Mesendoderm (in vitro differentiated cells): ENCODE measurements at regions not wholly inside any gene's neighbourhood (a gene's known extent, or its start where the extent isn't known, plus 50 kb on each side); places are given as distances from the start of the nearest gene placed in this dataset.
A peak's percentile ranks its signal among the peaks of the same experiment; 100 is the strongest.
"Not testable (repeated sequence)": the region's sequence is repeated elsewhere in the genome, so short reads cannot be mapped to it uniquely, and the experiment has no call there.

Source experiments
- DNase-seq: peaks from one replicate; pipeline ENCODE4 v3.0.0; 2013
- H2AK5ac ChIP-seq: 2 replicates; pipeline ENCODE4 v1.6.1; 2013; ENCODE audit warnings: low read length, inconsistent platforms
- H2BK120ac ChIP-seq: 2 replicates; pipeline ENCODE4 v1.6.1; 2013; ENCODE audit warnings: low read depth, mild to moderate bottlenecking, low read length, moderate library complexity, mixed read lengths
- H2BK15ac ChIP-seq: replicated peaks from 2 replicates; pipeline ENCODE4 v1.6.1; 2013; ENCODE audit warnings: low read depth, mild to moderate bottlenecking, moderate library complexity
- H2BK5ac ChIP-seq: 2 replicates; pipeline ENCODE4 v1.6.1; 2013; ENCODE audit warnings: low read length, inconsistent platforms
- H3K18ac ChIP-seq: 2 replicates; pipeline ENCODE4 v1.6.1; 2013; ENCODE audit warnings: mild to moderate bottlenecking, low read length, mixed read lengths
- H3K23ac ChIP-seq: one replicate; pipeline ENCODE4 v1.6.1; 2013; ENCODE audit warnings: low read length
- H3K27ac ChIP-seq: 2 replicates; pipeline ENCODE4 v1.5.1; 2013; ENCODE audit warnings: low read depth, mild to moderate bottlenecking, inconsistent platforms, low read length, moderate library complexity
- H3K27me3 ChIP-seq: 2 replicates; pipeline ENCODE4 v1.6.1; 2013; ENCODE audit warnings: low read length, control low read depth, mild to moderate bottlenecking, inconsistent platforms; ENCODE audit not compliant: insufficient read depth, poor library complexity
- H3K36me3 ChIP-seq: 2 replicates; pipeline ENCODE4 v1.6.1; 2013; ENCODE audit warnings: low read length, inconsistent platforms; ENCODE audit not compliant: control insufficient read depth, insufficient read depth
- H3K4ac ChIP-seq: one replicate; pipeline ENCODE4 v1.6.1; 2013; ENCODE audit warnings: low read depth, mild to moderate bottlenecking, low read length, moderate library complexity
- H3K4me1 ChIP-seq: 2 replicates; pipeline ENCODE4 v1.6.1; 2013; ENCODE audit warnings: low read depth, low read length, inconsistent platforms; ENCODE audit not compliant: control insufficient read depth
- H3K4me2 ChIP-seq: 2 replicates; pipeline ENCODE4 v1.6.1; 2013; ENCODE audit warnings: low read length
- H3K4me3 ChIP-seq: 2 replicates; pipeline ENCODE4 v1.5.1; 2013; ENCODE audit warnings: mild to moderate bottlenecking, low read length
- H3K56ac ChIP-seq: one replicate; pipeline ENCODE4 v1.6.1; 2013; ENCODE audit warnings: low read length
- H3K79me1 ChIP-seq: 2 replicates; pipeline ENCODE4 v1.6.1; 2013; ENCODE audit warnings: low read length, inconsistent platforms
- H3K79me2 ChIP-seq: 2 replicates; pipeline ENCODE4 v1.6.1; 2013; ENCODE audit warnings: mild to moderate bottlenecking, low read length; ENCODE audit not compliant: control insufficient read depth, insufficient read depth
- H3K9ac ChIP-seq: 2 replicates; pipeline ENCODE4 v1.6.1; 2013; ENCODE audit warnings: low read length, inconsistent platforms
- H4K5ac ChIP-seq: one replicate; pipeline ENCODE4 v1.6.1; 2013; ENCODE audit warnings: low read length
- H4K8ac ChIP-seq: one replicate; pipeline ENCODE4 v1.6.1; 2013; ENCODE audit warnings: low read depth, mild to moderate bottlenecking, control low read depth, low read length, moderate library complexity
- WGBS: extraction: QIAGEN DNeasy Blood & Tissue Kit; methylation state at CpG from one replicate; pipeline ENCODE4 v1.1.7; 2013; ENCODE audit warnings: low lambda C conversion rate, missing lambda C conversion rate; ENCODE audit not compliant: insufficient coverage; ENCODE audit errors: extremely low coverage; 5-methylcytosine and 5-hydroxymethylcytosine counted together

DNA sequence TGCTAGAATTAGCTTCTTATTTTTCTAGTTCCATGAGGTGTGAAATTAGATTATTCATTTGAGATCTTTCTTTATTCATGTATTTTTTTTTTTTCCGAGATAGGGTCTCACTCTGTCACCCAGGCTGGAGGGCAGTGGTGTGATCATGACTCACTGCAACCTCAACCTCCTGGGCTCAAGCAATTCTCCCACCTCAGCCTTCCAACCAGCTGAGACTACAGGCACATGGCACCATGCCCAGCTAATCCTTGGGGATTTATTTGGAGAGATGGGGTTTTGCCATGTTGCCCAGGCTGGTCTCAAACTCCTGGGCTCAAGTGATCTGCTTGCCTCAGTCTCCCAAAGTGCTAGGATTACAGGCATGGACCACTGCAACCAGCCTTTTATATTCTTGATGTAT, 653.0 kb downstream of the ADCYAP1 start:
- H2BK15ac ChIP-seq, H3K18ac ChIP-seq, H3K23ac ChIP-seq, H3K27ac ChIP-seq, H2BK5ac ChIP-seq, H2BK120ac ChIP-seq, H3K4me3 ChIP-seq, H3K9ac ChIP-seq, H4K5ac ChIP-seq, H3K4me1 ChIP-seq, H3K4ac ChIP-seq, DNase-seq, H3K36me3 ChIP-seq, H3K56ac ChIP-seq, H3K79me2 ChIP-seq, H3K79me1 ChIP-seq, H2AK5ac ChIP-seq, H3K27me3 ChIP-seq, H3K4me2 ChIP-seq, H4K8ac ChIP-seq: not testable (repeated sequence)
- no CpG with 5 or more reads among the region's 1 CpG for WGBS

- no peaks in the 10 kb centered on the region for H3K36me3 ChIP-seq
- no peak overlapping the region for H3K4me3 ChIP-seq
- no peak overlapping the region for H3K4me2 ChIP-seq
- H3K9ac ChIP-seq, result no peak overlapping the region
- H3K79me1 ChIP-seq, result no peaks in the 10 kb centered on the region
- H3K27me3 ChIP-seq, result no peaks in the 10 kb centered on the region
- H3K27ac ChIP-seq, result no peak overlapping the region
- no peak overlapping the region for H2BK15ac ChIP-seq
- no peak overlapping the region for H3K18ac ChIP-seq
- H3K4ac ChIP-seq, result no peak overlapping the region
- peak; percentile 51 for DNase-seq
- H2AK5ac ChIP-seq, result no peak overlapping the region
- WGBS, result no CpG with 5 or more reads among the region's 3 CpGs
- H2BK5ac ChIP-seq, result no peak overlapping the region
- no peak overlapping the region for H2BK120ac ChIP-seq
- no peak overlapping the region for H4K5ac ChIP-seq
- no peak overlapping the region for H3K23ac ChIP-seq
- H3K79me2 ChIP-seq, result no peaks in the 10 kb centered on the region
- H4K8ac ChIP-seq, result no peak overlapping the region
- H3K56ac ChIP-seq, result no peak overlapping the region
- no peaks in the 10 kb centered on the region for H3K4me1 ChIP-seq
Measured at GRCh38 chr18:1559563-1559962, 654.9 kb downstream of the ADCYAP1 start.

GRCh38 chr18:1564793-1565192, 660.1 kb downstream of the ADCYAP1 start:
- Histone ChIP-seq H3K4ac (no peak overlapping the region), H3K4me2 (no peak overlapping the region), H3K27me3 (no peaks in the 10 kb centered on the region), H3K36me3 (no peaks in the 10 kb centered on the region), H3K9ac (no peak overlapping the region), H3K27ac (no peak overlapping the region), H4K8ac (no peak overlapping the region), H3K4me1 (no peaks in the 10 kb centered on the region), H3K4me3 (no peak overlapping the region), H3K79me2 (no peaks in the 10 kb centered on the region), H4K5ac (no peak overlapping the region), H3K79me1 (no peaks in the 10 kb centered on the region), H2AK5ac (no peak overlapping the region), H2BK15ac (no peak overlapping the region), H3K18ac (no peak overlapping the region), H3K56ac (no peak overlapping the region), H3K23ac (no peak overlapping the region), H2BK120ac (no peak overlapping the region), H2BK5ac (no peak overlapping the region)
- peak; percentile 8 for DNase-seq
- no CpG with 5 or more reads among the region's 3 CpGs for WGBS

DNA sequence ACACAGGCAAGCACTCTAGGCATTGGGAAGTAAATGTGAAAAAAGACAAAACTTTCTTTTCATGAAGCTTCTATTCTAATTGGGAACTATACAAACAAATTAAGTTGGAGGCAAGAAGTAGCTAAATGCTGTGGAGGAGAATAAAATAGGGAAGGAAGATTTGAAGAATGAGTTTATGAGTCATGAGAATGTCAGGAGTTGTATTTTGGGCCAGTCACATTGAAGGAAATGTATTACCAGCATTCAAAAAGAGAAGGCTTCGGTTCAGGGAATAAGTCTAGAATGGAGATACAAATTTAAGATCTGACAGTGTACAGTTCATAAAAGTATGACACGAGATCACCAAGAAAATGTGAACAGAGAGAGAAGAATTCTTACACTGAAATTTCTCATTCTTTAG, 666.5 kb downstream of the ADCYAP1 start:
- WGBS, result no CpG with 5 or more reads among the region's 2 CpGs

DNA sequence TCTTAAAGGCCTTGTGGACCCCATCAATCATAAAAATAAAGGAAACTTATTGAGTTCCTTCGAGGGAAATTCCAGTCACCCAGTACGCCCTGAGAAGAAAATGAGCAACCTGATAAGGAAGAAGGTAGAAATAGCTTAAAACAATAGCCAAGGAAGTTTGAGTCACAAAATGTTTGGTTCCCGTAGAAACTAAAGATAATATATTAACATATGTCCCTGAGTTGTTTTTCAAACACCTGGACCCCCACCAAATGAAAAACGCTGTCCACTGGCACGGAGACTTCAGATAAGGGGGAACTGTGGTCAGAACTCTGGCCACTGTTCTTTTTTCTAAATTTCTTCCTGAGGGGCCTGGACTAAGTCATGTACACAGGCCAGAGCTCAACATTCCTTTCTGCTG, 669.1 kb downstream of the ADCYAP1 start:
- DNase-seq, result no peak
- Histone ChIP-seq H3K79me1 (no peaks in the 10 kb centered on the region), H2BK15ac (no peak overlapping the region), H4K5ac (no peak overlapping the region), H3K27ac (no peak overlapping the region), H3K23ac (no peak overlapping the region), H2BK120ac (no peak overlapping the region), H2BK5ac (no peak overlapping the region), H3K79me2 (no peaks in the 10 kb centered on the region), H3K4me2 (no peak overlapping the region), H4K8ac (no peak overlapping the region), H3K27me3 (no peaks in the 10 kb centered on the region), H3K4me1 (no peaks in the 10 kb centered on the region), H3K18ac (no peak overlapping the region), H3K4me3 (no peak overlapping the region), H3K4ac (no peak overlapping the region), H3K36me3 (no peaks in the 10 kb centered on the region), H3K9ac (no peak overlapping the region), H2AK5ac (no peak overlapping the region), H3K56ac (no peak overlapping the region)
- WGBS, result no CpG with 5 or more reads among the region's 5 CpGs

More for the DNA sequence above, 666.5 kb downstream of the ADCYAP1 start:
- Histone ChIP-seq H2AK5ac (no peak overlapping the region), H3K36me3 (no peaks in the 10 kb centered on the region), H3K4me2 (no peak overlapping the region), H3K79me2 (no peaks in the 10 kb centered on the region), H3K4ac (no peak overlapping the region), H3K27me3 (no peaks in the 10 kb centered on the region), H3K79me1 (no peaks in the 10 kb centered on the region), H3K18ac (no peak overlapping the region), H3K4me3 (no peak overlapping the region), H2BK5ac (no peak overlapping the region), H2BK120ac (no peak overlapping the region), H2BK15ac (no peak overlapping the region), H3K4me1 (no peaks in the 10 kb centered on the region), H3K27ac (no peak overlapping the region), H3K23ac (no peak overlapping the region), H3K56ac (no peak overlapping the region), H4K5ac (no peak overlapping the region), H4K8ac (no peak overlapping the region), H3K9ac (no peak overlapping the region)
- DNase-seq, result no peak

GRCh38 chr18:1575084-1575483, 670.4 kb downstream of the ADCYAP1 start:
- no peak overlapping the region for H3K27ac ChIP-seq
- DNase-seq, result no peak
- no peaks in the 10 kb centered on the region for H3K36me3 ChIP-seq
- H3K4ac ChIP-seq, result no peak overlapping the region
- H2AK5ac ChIP-seq, result no peak overlapping the region
- H3K56ac ChIP-seq, result no peak overlapping the region
- no peak overlapping the region for H4K8ac ChIP-seq
- WGBS, result no CpG with 5 or more reads among the region's 3 CpGs
- no peak overlapping the region for H2BK120ac ChIP-seq
- H3K9ac ChIP-seq, result no peak overlapping the region
- no peaks in the 10 kb centered on the region for H3K79me1 ChIP-seq
- no peaks in the 10 kb centered on the region for H3K27me3 ChIP-seq
- H3K4me2 ChIP-seq, result no peak overlapping the region
- no peaks in the 10 kb centered on the region for H3K4me1 ChIP-seq
- H2BK15ac ChIP-seq, result no peak overlapping the region
- no peaks in the 10 kb centered on the region for H3K79me2 ChIP-seq
- H4K5ac ChIP-seq, result no peak overlapping the region
- no peak overlapping the region for H3K18ac ChIP-seq
- H3K23ac ChIP-seq, result no peak overlapping the region
- H2BK5ac ChIP-seq, result no peak overlapping the region
- H3K4me3 ChIP-seq, result no peak overlapping the region
